H1 (cell line): ENCODE measurements at regions not wholly inside any gene's neighbourhood (a gene's known extent, or its start where the extent isn't known, plus 50 kb on each side); places are given as distances from the start of the nearest gene placed in this dataset.

Source experiments
- CTCF ChIA-PET: fragments of 300-600 bp; sonication (Branson Sonifier 250); formaldehyde crosslinking; loops from one replicate; lab custom pipeline; 2021; ENCODE audit not compliant: partially characterized antibody; lab: Charles Lee
- POLR2A ChIA-PET: fragments of 300-600 bp; sonication (Branson Sonifier 250); formaldehyde crosslinking; loops from one replicate; lab custom pipeline; 2021; ENCODE audit warnings: inconsistent platforms; ENCODE audit not compliant: partially characterized antibody; lab: Charles Lee
- DNase-seq, 2 experiments: peaks; one replicate each; pipeline versions ENCODE4 v3.0.0 to v3.0.0-alpha.2; 2010 to 2022; ENCODE audit warnings: low spot score in 2 of 2, low read depth in 1 of 2, mixed read lengths in 1 of 2
- FAIRE-seq: peaks from 2 replicates; lab custom pipeline; 2011; peaks lifted over from hg19 to GRCh38; lab: Jason Lieb, UNC
- H2AFZ ChIP-seq: 2 replicates; pipeline ENCODE4 v1.8.1; 2012; ENCODE audit warnings: low read length, inconsistent platforms
- H2AK5ac ChIP-seq: 2 replicates; pipeline ENCODE4 v1.6.1; 2013; ENCODE audit warnings: low read depth, low read length
- H2BK120ac ChIP-seq: replicated peaks from 2 replicates; pipeline ENCODE3; 2013; ENCODE audit warnings: low read depth, low read length, inconsistent platforms
- H2BK12ac ChIP-seq: 2 replicates; pipeline ENCODE4 v1.6.1; 2013; ENCODE audit warnings: low read depth, low read length
- H2BK15ac ChIP-seq: 2 replicates; pipeline ENCODE4 v1.6.1; 2013; ENCODE audit warnings: low read length
- H2BK20ac ChIP-seq: 2 replicates; pipeline ENCODE4 v1.6.1; 2013; ENCODE audit warnings: low read length
- H2BK5ac ChIP-seq: 2 replicates; pipeline ENCODE4 v1.6.1; 2013; ENCODE audit warnings: low read depth, low read length
- H3K14ac ChIP-seq: 2 replicates; pipeline ENCODE4 v1.6.1; 2013; ENCODE audit warnings: inconsistent platforms; ENCODE audit not compliant: insufficient read length
- H3K18ac ChIP-seq: 2 replicates; pipeline ENCODE4 v1.6.1; 2013; ENCODE audit warnings: low read length; ENCODE audit errors: extremely low read depth
- H3K23ac ChIP-seq: 2 replicates; pipeline ENCODE4 v1.6.1; 2013; ENCODE audit warnings: inconsistent platforms; ENCODE audit not compliant: insufficient read length
- H3K23me2 ChIP-seq: 2 replicates; pipeline ENCODE4 v1.6.1; 2013; ENCODE audit warnings: low read depth, low read length
- H3K27ac ChIP-seq: 2 replicates; pipeline ENCODE4 v1.6.1; 2011; ENCODE audit warnings: low read depth, low read length, inconsistent platforms
- H3K27me3 ChIP-seq, 4 experiments: replicated peaks in 1 of 4; 1 replicate in 1 of 4; 2 replicates in 3 of 4; pipeline versions ENCODE4 v1.6.1 to v1.8.1; 2011 to 2013; ENCODE audit warnings: low read length in 3 of 4, mild to moderate bottlenecking in 3 of 4, inconsistent platforms in 2 of 4, mixed read lengths in 2 of 4, moderate library complexity in 1 of 4; ENCODE audit not compliant: control insufficient read depth in 3 of 4, insufficient read depth in 3 of 4; ENCODE audit errors: extremely low read depth in 1 of 4
- H3K36me3 ChIP-seq, 4 experiments: 2 replicates each; pipeline versions ENCODE4 v1.6.1 to v1.8.1; 2011 to 2013; ENCODE audit warnings: mild to moderate bottlenecking in 4 of 4, low read length in 3 of 4, moderate library complexity in 2 of 4, control low read depth in 1 of 4, inconsistent platforms in 1 of 4; ENCODE audit not compliant: insufficient read depth in 4 of 4, control insufficient read depth in 2 of 4
- H3K4ac ChIP-seq: replicated peaks from 2 replicates; pipeline ENCODE3; 2013; ENCODE audit warnings: low read length, low read depth, mixed read lengths, inconsistent platforms; ENCODE audit not compliant: insufficient read length
- H3K4me1 ChIP-seq, 4 experiments: replicated peaks in 1 of 4; 1 replicate in 1 of 4; 2 replicates in 3 of 4; pipeline versions ENCODE4 v1.6.1 to v1.8.1; 2011 to 2013; ENCODE audit warnings: low read length in 3 of 4, inconsistent platforms in 2 of 4, mixed read lengths in 1 of 4; ENCODE audit not compliant: insufficient read depth in 4 of 4, control insufficient read depth in 3 of 4
- H3K4me2 ChIP-seq, 2 experiments: 2 replicates each; pipeline versions ENCODE4 v1.6.1 to v1.8.1; 2011 to 2013; ENCODE audit warnings: low read depth in 2 of 2, low read length in 2 of 2, control low read depth in 1 of 2, inconsistent platforms in 1 of 2, mild to moderate bottlenecking in 1 of 2; ENCODE audit not compliant: insufficient read depth in 1 of 2
- H3K4me3 ChIP-seq, 4 experiments: fragments of 200-600, 300-600 bp in 1 of 4; sonication (generic), shearing (Covaris generic), sonication (Bioruptor Twin) in 1 of 4; 2 replicates each; pipeline versions ENCODE4 v1.5.1 to v1.8.1; 2011 to 2016; ENCODE audit warnings: low read length in 4 of 4, low read depth in 3 of 4, control low read depth in 2 of 4, inconsistent platforms in 2 of 4, mild to moderate bottlenecking in 2 of 4, mixed read lengths in 1 of 4, moderate library complexity in 1 of 4; ENCODE audit not compliant: insufficient read depth in 2 of 4; ENCODE audit errors: extremely low read depth in 1 of 4
- H3K56ac ChIP-seq: replicated peaks from 2 replicates; pipeline ENCODE3; 2013; ENCODE audit warnings: low read depth, mild to moderate bottlenecking, mixed read lengths, low read length, inconsistent platforms; ENCODE audit not compliant: insufficient read length
- H3K79me1 ChIP-seq: 2 replicates; pipeline ENCODE4 v1.6.1; 2013; ENCODE audit warnings: low read depth, low read length, control low read depth
- H3K79me2 ChIP-seq, 2 experiments: 2 replicates each; pipeline versions ENCODE4 v1.6.1 to v1.8.1; 2012 to 2013; ENCODE audit warnings: low read length in 2 of 2, mild to moderate bottlenecking in 2 of 2, inconsistent platforms in 1 of 2; ENCODE audit not compliant: insufficient read depth in 2 of 2, control insufficient read depth in 1 of 2
- H3K9ac ChIP-seq, 4 experiments: replicated peaks in 1 of 4; 1 replicate in 1 of 4; 2 replicates in 3 of 4; pipeline versions ENCODE4 v1.6.1 to v1.8.1; 2011 to 2013; ENCODE audit warnings: low read depth in 3 of 4, low read length in 3 of 4, control low read depth in 2 of 4, mild to moderate bottlenecking in 2 of 4, moderate library complexity in 2 of 4, inconsistent platforms in 1 of 4; ENCODE audit errors: extremely low read depth in 1 of 4
- H3K9me3 ChIP-seq, 2 experiments: 2 replicates each; pipeline versions ENCODE4 v1.6.1 to v1.8.1; 2012 to 2013; ENCODE audit warnings: mild to moderate bottlenecking in 2 of 2, moderate library complexity in 2 of 2, control low read depth in 1 of 2, inconsistent platforms in 1 of 2, low read depth in 1 of 2, low read length in 1 of 2, mixed read lengths in 1 of 2; ENCODE audit not compliant: insufficient read depth in 2 of 2
- H4K20me1 ChIP-seq, 2 experiments: replicated peaks in 1 of 2; 2 replicates each; pipeline versions ENCODE3 to v1.8.1; 2011 to 2013; ENCODE audit warnings: inconsistent platforms in 2 of 2, low read length in 2 of 2, mild to moderate bottlenecking in 1 of 2; ENCODE audit not compliant: insufficient read depth in 2 of 2, control insufficient read depth in 1 of 2
- H4K5ac ChIP-seq: 2 replicates; pipeline ENCODE4 v1.6.1; 2013; ENCODE audit warnings: low read length, low read depth, mixed read lengths, inconsistent platforms; ENCODE audit not compliant: insufficient read length
- H4K8ac ChIP-seq: 2 replicates; pipeline ENCODE4 v1.8.0; 2013; ENCODE audit warnings: mild to moderate bottlenecking, moderate library complexity, low read length, inconsistent platforms; ENCODE audit not compliant: insufficient read depth; ENCODE audit errors: extremely low read depth
- H4K91ac ChIP-seq: replicated peaks from 2 replicates; pipeline ENCODE3; 2013; ENCODE audit warnings: low read length, mixed read lengths, inconsistent platforms; ENCODE audit not compliant: insufficient read length
- BACH1 ChIP-seq: IDR thresholded peaks from 2 replicates; pipeline ENCODE4 v1.6.1; 2012; ENCODE audit warnings: low read length, improper control_type of control experiment
- EP300 ChIP-seq, 2 experiments: IDR thresholded peaks; 1 replicate in 1 of 2; 2 replicates in 1 of 2; pipeline ENCODE4 v1.6.1; 2011 to 2012; ENCODE audit warnings: low read depth in 2 of 2, low read length in 2 of 2, mild to moderate bottlenecking in 2 of 2, borderline replicate concordance in 1 of 2, inconsistent platforms in 1 of 2, moderate library complexity in 1 of 2
- NANOG ChIP-seq: IDR thresholded peaks from 2 replicates; pipeline ENCODE4 v1.6.1; 2011; ENCODE audit warnings: low read length, low read depth, mild to moderate bottlenecking, inconsistent platforms; ENCODE audit not compliant: insufficient read depth, poor library complexity, severe bottlenecking
- RFX5 ChIP-seq: IDR thresholded peaks from 2 replicates; pipeline ENCODE4 v1.6.1; 2011; ENCODE audit warnings: low read depth, low read length, improper control_type of control experiment, borderline replicate concordance
- SP4 ChIP-seq: IDR thresholded peaks from 2 replicates; pipeline ENCODE4 v1.6.1; 2012; ENCODE audit warnings: low read length, inconsistent platforms
- TEAD4 ChIP-seq: IDR thresholded peaks from 2 replicates; pipeline ENCODE4 v1.6.1; 2012; ENCODE audit warnings: low read depth, low read length, inconsistent platforms, mixed read lengths
- YY1 ChIP-seq: IDR thresholded peaks from 2 replicates; pipeline ENCODE4 v1.6.1; 2011; ENCODE audit warnings: low read depth, mild to moderate bottlenecking, low read length
- ZNF274 ChIP-seq: IDR thresholded peaks from 2 replicates; pipeline ENCODE4 v1.7.0; 2012; ENCODE audit warnings: low read length, borderline replicate concordance; ENCODE audit errors: extremely low read depth
- WGBS, 2 experiments: shearing (Covaris generic) in 1 of 2; methylation state at CpG; one replicate each; pipeline versions ENCODE4 v1.1.6 to v1.1.7; 2013 to 2015; ENCODE audit warnings: low lambda C conversion rate in 2 of 2, mixed read lengths in 2 of 2, inconsistent platforms in 1 of 2, low coverage in 1 of 2, missing lambda C conversion rate in 1 of 2; ENCODE audit not compliant: insufficient replicate concordance in 2 of 2, insufficient coverage in 1 of 2, insufficient read length in 1 of 2; ENCODE audit errors: extremely low coverage in 1 of 2, missing lambda C conversion rate in 1 of 2; 5-methylcytosine and 5-hydroxymethylcytosine counted together
- TF ChIP-seq, protein P1 (sequence below), 3 experiments: IDR thresholded peaks; 1 replicate in 2 of 3; 2 replicates in 1 of 3; pipeline versions ENCODE4 v1.5.1 to v1.6.1; 2011; ENCODE audit warnings: low read length in 3 of 3, mild to moderate bottlenecking in 3 of 3, inconsistent platforms in 2 of 3, low read depth in 1 of 3, moderate library complexity in 1 of 3; ENCODE audit not compliant: insufficient read depth in 1 of 3; ENCODE audit errors: control extremely low read depth in 1 of 3

DNA sequence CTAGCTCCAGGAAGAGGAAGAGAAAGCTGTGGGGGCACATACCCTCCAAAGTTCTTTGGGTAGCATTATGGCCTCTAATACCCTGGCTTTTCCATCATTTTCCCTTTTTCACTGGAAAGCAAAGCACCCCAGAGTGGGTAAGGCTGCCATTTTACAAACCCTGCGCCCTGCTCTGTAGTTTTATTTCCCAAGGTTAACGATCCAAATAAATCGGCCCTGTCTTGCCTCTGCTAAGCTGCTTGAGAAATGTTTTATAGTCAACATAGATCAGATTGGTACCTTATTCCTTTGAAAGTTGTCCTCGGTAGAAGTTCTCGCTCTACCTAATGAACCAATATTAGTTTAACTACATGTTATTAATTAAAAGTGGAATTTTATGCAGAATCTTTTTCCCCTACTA is 328.2 kb downstream of the NPIPA8 start:
- no peak overlapping the region for H3K56ac ChIP-seq
- no peak overlapping the region for H3K4me3 ChIP-seq
- no peak overlapping the region for H2AK5ac ChIP-seq
- H3K14ac ChIP-seq, result no peak overlapping the region
- no peak overlapping the region for H2BK12ac ChIP-seq
- H2AFZ ChIP-seq, result no peak overlapping the region
- 93% methylated on average over 5 of the region's 5 CpGs; no CpG with 5 or more reads in 1 of the 2 experiments for WGBS, 2 experiments
- CTCF ChIA-PET, result no interaction called here
- no peaks in the 10 kb centered on the region for H3K36me3 ChIP-seq
- H2BK20ac ChIP-seq, result no peak overlapping the region
- no peak overlapping the region for H4K8ac ChIP-seq
- no peaks in the 10 kb centered on the region for H3K4me1 ChIP-seq
- H3K27ac ChIP-seq, result no peak overlapping the region
- H3K18ac ChIP-seq, result no peak overlapping the region
- H4K91ac ChIP-seq, result no peak overlapping the region
- no peak overlapping the region for H2BK120ac ChIP-seq
- no peaks in the 10 kb centered on the region for H3K23me2 ChIP-seq
- FAIRE-seq (no peak), DNase-seq (no peak)
- no peak overlapping the region for H2BK5ac ChIP-seq
- no peaks in the 10 kb centered on the region for H3K27me3 ChIP-seq
- POLR2A ChIA-PET, result no interaction called here
- H3K4me2 ChIP-seq, result no peak overlapping the region
- no peak overlapping the region for H4K5ac ChIP-seq
- H3K79me2 ChIP-seq, result no peaks in the 10 kb centered on the region
- no peaks in the 10 kb centered on the region for H4K20me1 ChIP-seq
- no peak overlapping the region for H2BK15ac ChIP-seq
- H3K23ac ChIP-seq, result no peak overlapping the region
- no peak overlapping the region for H3K9ac ChIP-seq
- H3K79me1 ChIP-seq, result no peaks in the 10 kb centered on the region
- no peaks in the 10 kb centered on the region for H3K9me3 ChIP-seq
- no peak overlapping the region for H3K4ac ChIP-seq
- TF ChIP-seq, protein P1, sequence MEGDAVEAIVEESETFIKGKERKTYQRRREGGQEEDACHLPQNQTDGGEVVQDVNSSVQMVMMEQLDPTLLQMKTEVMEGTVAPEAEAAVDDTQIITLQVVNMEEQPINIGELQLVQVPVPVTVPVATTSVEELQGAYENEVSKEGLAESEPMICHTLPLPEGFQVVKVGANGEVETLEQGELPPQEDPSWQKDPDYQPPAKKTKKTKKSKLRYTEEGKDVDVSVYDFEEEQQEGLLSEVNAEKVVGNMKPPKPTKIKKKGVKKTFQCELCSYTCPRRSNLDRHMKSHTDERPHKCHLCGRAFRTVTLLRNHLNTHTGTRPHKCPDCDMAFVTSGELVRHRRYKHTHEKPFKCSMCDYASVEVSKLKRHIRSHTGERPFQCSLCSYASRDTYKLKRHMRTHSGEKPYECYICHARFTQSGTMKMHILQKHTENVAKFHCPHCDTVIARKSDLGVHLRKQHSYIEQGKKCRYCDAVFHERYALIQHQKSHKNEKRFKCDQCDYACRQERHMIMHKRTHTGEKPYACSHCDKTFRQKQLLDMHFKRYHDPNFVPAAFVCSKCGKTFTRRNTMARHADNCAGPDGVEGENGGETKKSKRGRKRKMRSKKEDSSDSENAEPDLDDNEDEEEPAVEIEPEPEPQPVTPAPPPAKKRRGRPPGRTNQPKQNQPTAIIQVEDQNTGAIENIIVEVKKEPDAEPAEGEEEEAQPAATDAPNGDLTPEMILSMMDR (IDR thresholded peaks at IDR 0.05; ENCODE audit: control extremely low read depth in 1 of 3, insufficient read depth in 1 of 3, low read depth in 1 of 3, low read length in 3 of 3), result no peak
- TF ChIP-seq YY1, result no peak
- no peak for TF ChIP-seq RFX5
- no peak for TF ChIP-seq NANOG
- no peak for TF ChIP-seq BACH1
- TF ChIP-seq TEAD4, result no peak
- TF ChIP-seq SP4, result no peak
- no peak for TF ChIP-seq ZNF274
- TF ChIP-seq EP300 (IDR thresholded peaks at IDR 0.05; ENCODE audit: borderline replicate concordance in 1 of 2, low read depth in 2 of 2, low read length in 2 of 2), result no peak
